ENCODE measurements at regions not wholly inside any gene's neighbourhood (a gene's known extent, or its start where the extent isn't known, plus 50 kb on each side); places are given as distances from the start of the nearest gene placed in this dataset.
"Not testable (repeated sequence)": the region's sequence is repeated elsewhere in the genome, so short reads cannot be mapped to it uniquely, and the experiment has no call there.

- no peak for DNase-seq (ENCODE audit: low spot score)
- in situ Hi-C loops (cut with MboI; ENCODE audit: low pct_unique_long_range_greater_than_20kb, low sequenced_read_pairs, unreplicated experiment) = no loop called here
- no peak for TF ChIP-seq CTCF (IDR thresholded peaks at IDR 0.05; ENCODE audit: extremely low read depth, insufficient read depth, missing control alignments)
These were observed 213.5 kb downstream of the FOXD4L6 start for GRCh38 chr9:40914772-40915659.

- in situ Hi-C loops (cut with MboI; ENCODE audit: low pct_unique_long_range_greater_than_20kb, low sequenced_read_pairs, unreplicated experiment) = no loop called here
- no peak for DNase-seq (ENCODE audit: low spot score)
- TF ChIP-seq CTCF (IDR thresholded peaks at IDR 0.05; ENCODE audit: extremely low read depth, insufficient read depth, missing control alignments) = no peak
These were observed 214.4 kb downstream of the FOXD4L6 start for GRCh38 chr9:40913928-40914673.

- DNase-seq (ENCODE audit: low spot score) = no peak
- in situ Hi-C loops (cut with MboI; ENCODE audit: low pct_unique_long_range_greater_than_20kb, low sequenced_read_pairs, unreplicated experiment) = no loop called here
- no peak for TF ChIP-seq CTCF (IDR thresholded peaks at IDR 0.05; ENCODE audit: extremely low read depth, insufficient read depth, missing control alignments)
These were observed 215.3 kb downstream of the FOXD4L6 start for GRCh38 chr9:40913096-40913719.

- DNase-seq (ENCODE audit: low spot score); in situ Hi-C loops (cut with MboI; ENCODE audit: low pct_unique_long_range_greater_than_20kb, low sequenced_read_pairs, unreplicated experiment): not testable (repeated sequence)
These were observed 215.8 kb downstream of the FOXD4L6 start for GRCh38 chr9:40912679-40913078.

- TF ChIP-seq CTCF (IDR thresholded peaks at IDR 0.05; ENCODE audit: extremely low read depth, insufficient read depth, missing control alignments) = no peak
- in situ Hi-C loops (cut with MboI; ENCODE audit: low pct_unique_long_range_greater_than_20kb, low sequenced_read_pairs, unreplicated experiment) = no loop called here
These were observed 216.8 kb downstream of the FOXD4L6 start for GRCh38 chr9:40911647-40912046.

GRCh38 chr9:40910995-40911394, 217.5 kb downstream of the FOXD4L6 start:
- DNase-seq (ENCODE audit: low spot score); in situ Hi-C loops (cut with MboI; ENCODE audit: low pct_unique_long_range_greater_than_20kb, low sequenced_read_pairs, unreplicated experiment): not testable (repeated sequence)

More at GRCh38 chr9:40911647-40912046, 216.8 kb downstream of the FOXD4L6 start:
- DNase-seq (ENCODE audit: low spot score) = no peak

- in situ Hi-C loops (cut with MboI; ENCODE audit: low pct_unique_long_range_greater_than_20kb, low sequenced_read_pairs, unreplicated experiment) = no loop called here
- no peak for DNase-seq (ENCODE audit: low spot score)
- TF ChIP-seq CTCF (IDR thresholded peaks at IDR 0.05; ENCODE audit: extremely low read depth, insufficient read depth, missing control alignments) = no peak
These were observed 218.7 kb downstream of the FOXD4L6 start for GRCh38 chr9:40909821-40910220.

GRCh38 chr9:40909111-40909510, 219.4 kb downstream of the FOXD4L6 start:
- DNase-seq (ENCODE audit: low spot score); in situ Hi-C loops (cut with MboI; ENCODE audit: low pct_unique_long_range_greater_than_20kb, low sequenced_read_pairs, unreplicated experiment): not testable (repeated sequence)

Measured in GM13977 (cell line).